GM19043 (cell line): ENCODE measurements at regions not wholly inside any gene's neighbourhood (a gene's known extent, or its start where the extent isn't known, plus 50 kb on each side); places are given as distances from the start of the nearest gene placed in this dataset.

Experiments
- ATAC-seq: cut with Tn5 transposase; IDR thresholded peaks from one replicate; pipeline ENCODE4 v1.9.1; 2021; ENCODE audit warnings: low read depth; ENCODE audit not compliant: unreplicated experiment

DNA sequence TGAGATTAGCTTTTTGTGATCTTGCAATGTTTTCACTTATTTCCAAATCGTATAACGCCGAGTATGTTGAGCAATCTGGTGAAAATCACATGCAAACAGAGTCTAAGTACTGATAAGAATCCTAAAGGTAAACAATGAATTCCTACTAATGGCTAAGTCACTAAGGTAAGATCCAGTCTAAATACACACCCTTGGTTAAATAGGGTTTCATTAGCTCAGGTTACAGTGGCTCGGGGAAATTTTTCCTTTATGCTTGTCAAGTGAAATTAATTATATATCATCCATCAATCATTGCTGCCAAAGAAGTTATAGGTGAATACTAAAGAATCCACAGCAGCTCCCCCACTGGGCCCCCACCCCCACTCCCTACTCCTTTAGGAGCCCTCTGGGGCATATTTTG, 139.3 kb downstream of the SOX2 start:
- no peak for ATAC-seq

DNA sequence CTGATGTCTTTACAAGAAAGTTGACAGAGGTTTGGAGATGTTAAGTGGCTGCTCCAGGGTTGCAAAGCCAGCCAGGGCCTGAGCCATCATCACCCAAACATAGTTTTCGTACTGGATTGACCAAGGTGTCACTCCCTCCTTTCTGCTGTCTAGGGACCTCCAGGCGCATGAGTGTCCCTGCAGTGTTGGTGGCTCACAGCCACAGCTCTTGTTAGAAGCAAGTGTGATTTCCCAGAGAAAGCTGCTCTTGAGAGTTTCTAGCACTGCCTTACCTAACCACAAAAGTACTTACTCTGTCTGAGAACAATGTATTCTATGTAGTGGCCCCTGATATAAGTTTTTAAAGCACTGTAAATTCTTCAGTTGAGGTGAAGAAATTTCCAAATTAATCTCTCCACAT, 144.1 kb downstream of the SOX2 start:
- ATAC-seq = no peak

DNA sequence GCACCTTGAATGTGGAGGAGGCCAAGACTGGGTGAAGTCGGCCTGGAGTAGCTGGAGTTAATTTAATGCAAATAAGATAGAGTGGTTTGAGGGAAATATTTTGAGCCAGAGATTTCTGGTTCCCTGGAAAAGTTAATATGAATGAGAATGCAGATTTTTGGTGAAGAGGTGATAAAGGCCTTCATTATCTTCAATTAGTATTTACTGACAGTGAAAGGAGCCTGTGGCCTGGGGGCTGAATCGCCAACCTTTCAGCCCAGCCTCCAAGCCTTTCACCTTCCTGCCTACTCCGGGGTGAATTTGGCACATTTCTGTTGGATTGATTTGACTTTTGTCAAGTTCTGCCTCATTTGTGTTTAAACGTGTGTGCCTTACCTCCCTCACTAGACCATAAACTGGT, 147.8 kb downstream of the SOX2 start:
- ATAC-seq = no peak

DNA sequence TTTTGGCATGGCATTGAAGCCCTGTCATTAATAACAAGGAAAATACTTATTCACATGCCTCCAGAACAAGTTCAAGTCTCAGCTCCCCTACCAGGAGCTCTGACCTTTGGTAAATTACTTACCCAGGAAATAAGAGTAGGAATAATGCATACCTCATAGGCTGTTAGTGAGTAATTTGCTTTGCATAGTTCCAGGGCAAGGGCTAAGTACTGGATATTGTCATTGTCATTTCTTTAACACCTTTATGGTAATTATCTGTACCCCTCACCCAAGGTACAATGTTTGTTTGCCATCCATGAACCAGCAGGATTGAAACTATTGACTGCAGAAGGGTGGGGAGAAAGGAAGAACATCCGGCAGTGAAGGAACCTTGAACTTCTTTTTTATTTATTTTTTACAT, 148.5 kb downstream of the SOX2 start:
- ATAC-seq = no peak

DNA sequence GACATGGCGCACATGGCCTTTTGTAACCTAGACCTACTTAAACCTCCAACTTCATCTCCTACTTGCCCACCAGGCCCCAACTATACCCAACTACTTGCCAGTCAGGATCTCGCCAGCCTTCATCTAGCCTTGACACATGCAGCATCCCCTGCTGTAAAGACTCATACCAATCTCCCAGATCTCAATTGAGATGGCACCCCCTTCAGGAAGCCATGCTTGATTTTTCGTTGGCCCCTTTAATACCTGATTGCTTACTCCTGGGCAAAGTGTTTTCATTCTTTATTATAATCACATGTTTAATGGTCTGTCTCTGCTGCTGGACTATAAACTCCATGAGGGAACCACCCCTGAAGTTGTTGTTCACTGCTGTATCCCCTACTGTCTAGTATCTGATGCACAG, 150.8 kb downstream of the SOX2 start:
- no peak for ATAC-seq

DNA sequence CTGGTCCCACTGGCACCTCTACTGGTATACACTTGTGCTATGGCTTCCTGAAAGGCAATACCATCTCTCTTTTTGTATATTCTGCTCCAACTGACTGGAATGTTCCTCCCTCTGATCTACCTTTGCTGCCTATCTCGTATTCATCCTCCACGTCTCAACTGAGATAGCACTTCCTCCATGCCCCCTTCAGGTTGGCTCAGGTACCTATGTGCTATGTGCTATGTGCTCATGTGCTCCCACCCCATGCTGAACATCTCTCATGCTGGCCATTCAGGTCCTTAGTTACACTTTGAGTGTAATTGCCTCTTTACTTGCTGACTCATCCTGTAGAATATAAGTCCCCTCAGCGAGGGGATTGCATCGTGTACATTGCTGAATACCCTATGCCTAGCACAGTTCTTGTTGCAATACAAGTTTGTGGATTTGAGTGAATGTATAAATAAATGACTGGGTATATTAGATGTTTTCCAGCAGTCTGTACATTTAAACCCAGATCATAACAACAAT, 156.9 kb downstream of the SOX2 start:
- no peak for ATAC-seq

DNA sequence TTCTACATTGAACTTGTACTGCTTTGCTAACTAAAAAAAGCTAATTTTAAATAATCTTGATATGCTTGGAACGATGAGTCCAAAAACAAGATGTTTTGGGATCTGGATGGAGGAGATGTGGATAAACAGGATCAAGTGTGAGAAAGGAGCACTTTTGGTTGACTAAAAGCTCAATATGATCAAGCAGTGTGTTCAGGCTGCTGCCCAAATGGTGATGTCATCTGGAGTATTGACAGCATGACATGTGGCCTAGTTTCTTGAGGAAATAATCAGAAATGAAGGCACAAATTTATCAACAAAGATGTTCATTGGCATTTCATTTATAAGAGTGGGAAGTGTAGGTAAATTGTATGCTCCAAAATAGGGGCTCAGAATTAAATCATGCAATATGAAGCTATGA, 161.2 kb downstream of the SOX2 start:
- no peak for ATAC-seq

DNA sequence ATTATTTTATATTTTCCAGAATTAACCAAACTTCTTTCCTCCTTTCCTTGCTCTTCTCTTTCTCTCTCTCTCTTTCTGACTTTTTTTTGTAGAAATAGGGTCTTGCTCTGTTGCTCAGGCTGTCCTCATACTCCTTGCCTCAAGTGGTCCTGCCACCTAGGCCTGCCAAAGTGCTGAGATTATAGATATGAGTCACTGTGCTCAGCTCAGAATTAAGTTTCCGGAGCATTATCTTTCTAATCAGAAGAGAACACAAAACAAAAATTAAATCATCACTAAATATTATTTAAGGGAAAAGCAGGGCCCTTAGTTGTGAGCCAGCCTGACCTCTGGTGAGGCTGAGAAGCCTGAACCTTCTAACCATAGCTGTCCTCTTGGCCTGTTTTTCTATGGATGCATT, 168.2 kb downstream of the SOX2 start:
- ATAC-seq = no peak

DNA sequence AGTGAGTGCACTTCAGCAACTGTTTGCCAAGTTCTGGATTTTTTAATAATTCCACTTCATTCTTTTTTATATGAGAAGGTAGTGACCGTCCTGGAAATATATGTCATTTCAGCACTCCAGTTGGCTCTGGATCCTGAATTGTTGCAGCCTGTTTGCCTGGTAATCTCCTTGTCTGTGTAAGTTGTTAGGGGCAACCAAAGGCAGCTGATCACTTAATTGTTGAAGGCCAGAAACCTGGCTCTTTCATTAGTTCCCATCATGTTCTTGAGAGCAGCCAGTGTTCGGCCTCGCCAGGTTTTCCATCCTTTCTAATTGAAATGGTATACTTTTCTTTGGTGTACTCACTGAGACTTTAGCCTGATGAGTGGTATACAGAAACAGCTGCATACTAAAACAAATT, 168.6 kb downstream of the SOX2 start:
- ATAC-seq = no peak

DNA sequence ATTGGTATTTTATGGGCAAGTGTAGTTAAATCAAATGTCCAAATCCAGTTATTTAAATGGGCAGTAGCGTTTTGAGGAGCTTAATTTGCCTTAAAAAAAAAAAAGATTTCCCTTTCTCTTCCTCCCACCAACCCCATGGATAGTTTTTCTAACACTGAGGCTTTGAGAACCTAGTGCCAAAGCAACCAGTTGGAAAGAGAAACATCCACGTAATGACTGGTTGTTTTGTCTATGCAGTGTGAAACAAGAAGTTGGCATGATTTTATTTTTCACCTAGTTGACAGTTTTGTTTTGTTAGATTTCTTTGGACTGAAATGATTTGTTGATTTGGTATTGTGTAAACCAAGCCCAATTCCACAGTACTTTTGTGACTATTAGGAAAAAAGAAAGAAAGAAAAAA, 170.0 kb downstream of the SOX2 start:
- no peak for ATAC-seq

DNA sequence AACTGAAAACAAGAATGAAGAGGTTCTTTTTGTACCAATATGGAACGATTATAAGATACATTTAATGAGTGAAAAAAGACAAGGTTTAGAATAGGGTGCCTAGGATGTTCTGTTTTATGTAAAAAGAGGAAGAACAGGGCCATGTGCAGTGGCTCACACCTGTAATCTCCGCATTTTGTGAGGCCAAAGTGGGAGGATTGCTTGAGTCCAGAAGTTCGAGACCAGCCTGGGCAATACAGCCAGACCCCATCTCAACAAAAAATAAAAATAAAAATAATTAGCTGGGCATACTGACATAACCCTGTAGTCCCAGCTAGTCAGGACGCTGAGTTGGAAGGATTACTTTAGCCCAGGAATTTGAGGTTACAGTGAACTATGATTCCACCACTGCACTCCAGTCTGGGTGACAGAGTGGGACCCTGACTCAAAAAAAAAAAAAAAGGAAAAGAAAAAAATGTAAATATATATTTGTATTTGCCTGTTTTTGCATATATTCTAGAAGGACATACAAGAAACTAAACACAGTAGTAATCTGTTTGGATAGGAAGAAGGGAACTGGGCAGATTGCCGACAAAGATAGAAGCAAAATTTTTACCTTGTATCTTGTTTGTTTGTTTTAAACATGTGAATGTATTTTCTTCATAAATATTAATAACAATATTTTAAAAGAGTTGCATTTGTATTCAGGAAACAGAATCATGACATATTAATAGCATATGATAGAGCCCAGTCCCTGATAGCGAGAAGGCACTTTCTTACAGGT, 174.3 kb downstream of the SOX2 start:
- no peak for ATAC-seq

DNA sequence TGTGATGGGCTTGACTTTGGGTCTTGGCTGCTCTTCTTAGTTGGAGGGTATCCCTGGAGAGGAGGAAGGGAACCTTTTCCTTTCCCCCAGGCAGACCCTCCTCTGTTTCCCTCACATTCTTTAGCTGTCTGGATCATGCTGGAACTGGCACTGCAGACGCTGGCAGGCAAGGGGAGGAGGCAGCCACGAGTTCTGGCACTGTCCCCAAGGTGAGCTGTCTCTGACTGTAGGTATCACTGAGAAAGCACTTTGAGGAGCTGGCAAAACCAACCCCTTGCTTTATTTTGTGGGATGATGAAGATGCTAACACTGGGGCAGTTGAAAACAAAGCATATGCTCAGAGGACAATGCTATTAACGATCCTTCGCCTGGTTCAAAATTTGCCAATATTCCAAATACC, 175.0 kb downstream of the SOX2 start:
- no peak for ATAC-seq

DNA sequence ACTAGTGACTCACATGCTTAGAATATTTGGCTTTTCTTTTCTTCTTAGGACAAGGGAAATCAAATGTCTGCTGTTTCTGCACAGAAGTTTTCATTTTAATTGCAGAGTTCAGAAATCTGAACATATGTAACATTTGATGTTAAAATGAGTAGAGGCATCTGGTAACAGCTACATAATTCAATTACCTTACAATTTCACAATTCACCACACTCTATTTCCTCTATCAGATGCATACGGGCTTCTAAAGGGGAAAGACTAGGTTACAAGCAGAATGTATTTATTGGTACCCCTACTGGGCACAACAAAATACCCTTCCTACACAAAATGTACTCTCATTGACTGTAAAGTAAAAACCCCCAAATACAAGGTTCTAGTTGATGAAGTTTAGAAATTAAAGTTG, 176.0 kb downstream of the SOX2 start:
- no peak for ATAC-seq

DNA sequence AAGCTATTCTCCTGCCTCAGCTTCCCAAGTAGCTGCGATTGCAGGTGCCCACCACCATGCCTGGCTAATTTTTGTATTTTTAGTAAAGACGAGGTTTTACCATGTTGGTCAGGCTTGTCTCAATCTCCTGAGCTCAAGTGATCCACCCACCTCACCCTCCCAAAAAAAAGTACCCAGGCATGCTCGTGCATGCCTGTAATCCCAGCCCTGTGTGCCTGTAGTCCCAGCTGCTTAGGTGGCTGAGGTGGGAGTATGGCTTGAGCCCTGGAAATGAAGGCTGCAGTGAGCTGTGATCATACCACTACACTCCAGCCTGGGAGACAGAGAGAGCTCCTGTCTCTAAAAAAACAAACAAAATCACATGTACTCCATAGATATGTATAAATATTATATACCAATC, 176.5 kb downstream of the SOX2 start:
- no peak for ATAC-seq

DNA sequence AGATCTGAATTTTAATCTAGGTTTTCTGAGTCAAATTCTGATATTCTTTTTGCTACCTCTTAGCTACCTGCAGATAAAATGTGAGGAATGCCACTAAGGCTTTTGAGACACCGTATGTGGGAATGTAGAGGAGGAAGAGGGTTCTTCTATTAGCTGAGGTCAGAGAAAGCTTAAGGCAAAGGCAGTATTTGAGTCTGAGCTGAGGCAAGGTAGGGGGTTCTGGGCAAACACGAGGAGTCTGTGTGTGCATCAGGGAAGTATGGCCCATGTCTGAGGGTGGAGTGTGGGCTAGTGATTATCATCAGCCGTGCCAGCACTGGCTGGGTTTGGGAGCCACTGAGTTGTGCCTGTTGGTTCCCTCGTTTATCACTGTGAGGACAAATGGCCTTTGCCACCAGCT, 181.1 kb downstream of the SOX2 start:
- no peak for ATAC-seq

DNA sequence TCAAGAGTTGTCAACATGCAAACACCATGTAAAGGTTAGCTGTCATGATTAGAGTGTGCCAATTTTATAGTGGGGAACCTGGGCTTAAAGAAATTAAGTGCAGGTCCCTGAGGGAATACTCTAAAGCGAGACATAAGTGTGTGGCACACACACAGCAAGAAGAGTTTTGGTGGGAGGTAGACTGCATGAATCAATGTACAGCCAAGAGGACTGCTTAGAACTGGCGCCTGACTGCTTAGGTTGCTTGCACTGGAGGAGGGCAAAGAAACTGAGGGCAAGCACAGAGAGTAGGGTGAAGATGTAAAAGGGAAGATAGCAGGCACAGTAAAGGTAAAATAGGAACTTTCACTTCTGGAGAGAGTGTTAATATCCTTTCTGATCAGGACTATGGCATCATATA, 184.9 kb downstream of the SOX2 start:
- ATAC-seq = no peak

DNA sequence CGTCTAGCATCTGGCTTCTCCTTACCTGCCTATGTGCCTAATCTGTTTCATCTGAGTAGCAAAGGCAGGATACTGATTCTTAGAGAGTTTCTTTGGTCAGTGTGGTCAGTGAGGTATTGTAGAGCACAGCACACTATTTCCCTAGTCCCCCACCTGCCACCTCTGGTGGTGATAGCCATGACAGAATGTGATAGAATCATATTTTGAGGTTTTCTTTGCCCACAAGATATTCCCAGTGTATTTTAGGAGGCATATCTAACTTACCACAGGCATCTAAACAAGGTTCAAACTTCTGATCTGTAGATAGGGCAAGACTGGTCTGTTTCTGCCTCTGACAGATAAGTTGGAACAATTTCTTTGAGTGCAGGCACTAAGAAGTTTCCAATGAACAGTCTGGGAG, 188.0 kb downstream of the SOX2 start:
- ATAC-seq = no peak

DNA sequence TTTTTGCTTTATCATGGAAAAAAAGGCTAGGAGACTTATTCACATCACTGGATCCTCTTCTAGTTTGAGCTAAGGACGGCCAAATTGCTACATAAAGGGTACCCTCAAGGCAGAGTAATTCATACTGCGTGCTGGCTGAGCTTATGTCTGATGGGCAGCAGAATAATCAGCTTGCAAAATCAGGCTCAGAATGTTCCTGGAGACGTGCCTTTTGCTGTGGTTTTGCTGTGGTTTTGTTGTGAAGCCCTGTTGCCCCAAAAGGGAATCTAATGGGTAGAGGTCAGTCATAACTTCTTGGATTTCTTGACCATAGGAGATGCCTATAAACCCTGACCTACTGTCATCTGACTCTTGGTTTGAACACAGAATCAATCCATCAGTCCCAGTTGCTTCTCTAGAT, 189.9 kb downstream of the SOX2 start:
- ATAC-seq = no peak

DNA sequence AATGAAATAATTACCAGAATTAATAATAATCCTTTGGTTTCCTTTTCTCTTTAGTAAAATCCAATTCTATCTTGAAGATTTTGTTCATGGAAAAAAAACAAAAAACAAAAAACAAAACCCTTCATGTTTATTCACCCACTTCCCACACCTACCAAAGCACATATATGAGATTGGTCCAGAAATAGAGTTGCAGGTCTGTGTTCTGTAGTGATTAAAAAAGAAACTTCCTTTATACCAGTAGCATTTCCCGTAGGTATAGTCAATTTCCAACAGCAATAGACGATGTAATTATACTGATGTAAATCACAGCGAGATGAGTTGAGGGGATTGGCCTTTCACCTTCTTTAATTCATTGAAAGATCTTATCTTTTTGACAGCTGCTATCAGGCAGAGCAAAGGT, 194.6 kb downstream of the SOX2 start:
- ATAC-seq = no peak

DNA sequence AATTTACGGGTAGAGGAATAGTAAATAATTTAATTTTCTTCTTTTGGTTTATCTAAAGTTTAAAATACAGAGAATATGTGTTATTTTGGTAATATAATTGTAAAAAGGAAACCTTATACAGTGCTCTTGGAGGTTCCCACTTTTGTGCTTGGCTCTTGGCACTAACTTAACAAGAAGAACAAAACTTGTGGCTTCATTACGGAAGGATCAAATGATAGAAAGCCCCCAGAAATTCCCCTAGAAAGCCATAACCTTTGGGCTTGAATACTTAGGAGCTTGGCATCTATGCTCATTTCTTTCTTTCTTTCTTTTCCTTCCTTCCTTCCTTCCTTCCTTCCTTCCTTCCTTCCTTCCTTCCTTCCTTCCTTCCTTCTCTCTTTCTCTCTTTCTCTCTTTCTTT, 197.5 kb downstream of the SOX2 start:
- ATAC-seq = no peak

DNA sequence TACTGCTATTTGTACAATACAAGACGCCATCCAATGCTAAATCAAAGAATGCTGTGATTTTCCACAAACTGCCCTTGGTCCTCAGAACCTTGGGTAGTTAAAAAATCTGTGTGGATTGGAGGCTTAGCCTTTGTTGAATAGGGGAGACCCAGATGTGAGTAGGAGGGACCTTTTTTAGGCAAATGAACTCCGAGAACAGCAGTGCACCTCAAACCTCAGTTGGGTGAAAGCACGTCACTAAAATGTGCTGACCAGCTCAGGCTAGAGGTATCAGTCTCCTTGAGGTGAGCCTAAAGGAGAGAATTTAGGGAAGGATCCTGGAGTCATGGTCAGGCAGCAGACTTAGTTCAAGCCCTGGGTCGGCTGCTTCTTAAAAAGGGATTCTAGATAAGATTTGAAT, 200.7 kb downstream of the SOX2 start:
- no peak for ATAC-seq

DNA sequence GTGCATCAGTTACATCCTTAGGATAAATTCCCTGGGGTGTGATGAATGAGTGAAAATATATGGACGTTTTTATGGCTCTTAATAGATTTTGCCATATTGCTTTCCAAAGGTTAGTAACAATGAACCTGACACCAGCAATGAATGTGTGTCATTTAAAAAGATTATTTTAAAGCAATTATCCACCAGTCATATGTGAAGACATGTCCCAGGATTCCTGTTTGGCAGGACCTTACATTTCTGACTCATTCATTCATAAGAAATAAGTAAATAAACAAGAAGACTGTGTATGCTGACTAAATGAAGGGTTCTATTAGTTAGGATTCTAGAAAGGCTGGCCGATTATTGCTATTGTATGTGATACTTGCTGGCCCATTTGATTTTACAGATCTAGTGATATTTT, 201.5 kb downstream of the SOX2 start:
- ATAC-seq = no peak

DNA sequence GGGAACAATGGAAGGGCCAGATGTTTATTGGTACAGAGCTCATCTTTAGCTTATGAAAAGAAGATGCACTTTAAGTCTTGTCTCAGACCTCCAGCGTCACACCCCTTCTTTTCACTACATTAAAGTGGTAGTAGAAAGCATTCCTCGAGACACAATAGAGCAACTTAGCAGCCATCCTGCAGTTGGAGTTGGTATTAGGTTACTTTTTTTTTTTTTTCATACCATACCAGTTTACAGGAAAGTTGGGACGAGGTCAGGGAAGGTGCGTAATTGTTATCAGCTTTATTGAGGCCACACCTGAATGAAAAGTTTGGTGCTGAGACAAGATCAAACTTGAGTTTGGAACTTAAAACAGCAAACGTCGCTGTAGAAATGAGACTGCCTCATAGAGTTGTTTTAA, 203.8 kb downstream of the SOX2 start:
- no peak for ATAC-seq
